Ishikawa (cell line): ENCODE measurements at regions not wholly inside any gene's neighbourhood (a gene's known extent, or its start where the extent isn't known, plus 50 kb on each side); places are given as distances from the start of the nearest gene placed in this dataset.

Experiments used
- CEBPB ChIP-seq: IDR thresholded peaks from 2 replicates; pipeline ENCODE4 v1.6.1; 2012
- CREB1 ChIP-seq: IDR thresholded peaks from 2 replicates; pipeline ENCODE4 v1.6.1; 2012; ENCODE audit warnings: low read depth
- EGR1 ChIP-seq: IDR thresholded peaks from 2 replicates; pipeline ENCODE4 v1.6.1; 2012
- MAX ChIP-seq: IDR thresholded peaks from 2 replicates; pipeline ENCODE4 v1.6.1; 2012
- REST ChIP-seq: IDR thresholded peaks from 2 replicates; pipeline ENCODE4 v1.6.1; 2012; ENCODE audit warnings: low read depth, mild to moderate bottlenecking
- TAF1 ChIP-seq: IDR thresholded peaks from 2 replicates; pipeline ENCODE4 v1.6.1; 2012; ENCODE audit warnings: low read depth, mild to moderate bottlenecking
- TEAD4 ChIP-seq: IDR thresholded peaks from 2 replicates; pipeline ENCODE4 v1.6.1; 2012
- YY1 ChIP-seq: IDR thresholded peaks from 2 replicates; pipeline ENCODE4 v1.6.1; 2012; ENCODE audit warnings: low read depth

- TF ChIP-seq REST = no peak
- no peak for TF ChIP-seq CEBPB
- no peak for TF ChIP-seq MAX
- TF ChIP-seq YY1 = no peak
- TF ChIP-seq TEAD4 = no peak
- no peak for TF ChIP-seq CREB1
- TF ChIP-seq TAF1 = no peak
- no peak for TF ChIP-seq EGR1
These were observed 429.1 kb downstream of the SPRY1 start for GRCh38 chr4:123825596-123826291.
